ENCODE measurements at regions not wholly inside any gene's neighbourhood (a gene's known extent, or its start where the extent isn't known, plus 50 kb on each side); places are given as distances from the start of the nearest gene placed in this dataset.

DNA sequence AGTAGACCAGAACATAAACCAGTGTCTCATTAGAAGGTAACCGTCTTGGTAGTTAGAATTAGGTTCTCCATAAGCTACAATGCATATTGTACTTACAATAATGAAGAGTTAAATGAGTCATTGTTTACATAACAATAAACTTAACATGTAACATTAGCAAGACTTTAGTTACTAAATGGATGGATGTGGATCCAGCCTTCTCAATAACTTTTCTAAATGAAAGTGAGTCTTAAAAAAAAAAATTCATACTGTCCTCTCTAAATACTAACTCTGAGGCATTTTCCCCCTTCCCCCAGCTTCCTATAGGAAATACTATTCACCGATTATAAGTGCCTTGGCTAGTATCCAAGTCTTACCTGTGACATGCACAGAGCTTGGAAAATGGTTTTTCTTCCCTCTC is 155.3 kb downstream of the CYB561 start:
- Histone ChIP-seq H3K27ac (ENCODE audit: low read depth in 2 of 2, low read length in 1 of 2) (peak overlapping the region in 1 of 2 experiments; percentile 89; a peak in 2 of 4 replicates), H3K79me2 (ENCODE audit: insufficient read depth) (peaks cover 52% of the 10 kb centered on the region), H3K9ac (no peak overlapping the region), H3F3A (replicated peaks; ENCODE audit: insufficient read depth) (peaks cover 51% of the 10 kb centered on the region), H2AFZ (ENCODE audit: low read depth) (no peak overlapping the region), H3K27me3 (ENCODE audit: insufficient read depth) (no peaks in the 10 kb centered on the region), H3K4me2 (no peak overlapping the region), H3K36me3 (replicated peaks in 1 of 2; ENCODE audit: control insufficient read depth in 1 of 2, insufficient read depth in 2 of 2, low read length in 1 of 2) (peaks cover 28 to 67% of the 10 kb centered on the region in 2 experiments), H3K9me3 (peaks cover 18% of the 10 kb centered on the region), H3K4me1 (ENCODE audit: control insufficient read depth in 1 of 2, insufficient read depth in 2 of 2, low read depth in 1 of 2, low read length in 1 of 2) (peaks cover 10 to 23% of the 10 kb centered on the region in 2 experiments; a peak in 3 of 4 replicates), H3K9me2 (no peaks in the 10 kb centered on the region), H4K20me1 (ENCODE audit: insufficient read depth) (no peaks in the 10 kb centered on the region), H3K4me3 (ENCODE audit: low read depth in 2 of 2, low read length in 1 of 2) (no peak overlapping the region)
- DNase-seq: no peak
- peak; percentile 24; the same call in 1 of the 2 replicates for TF ChIP-seq NFIC (IDR thresholded peaks at IDR 0.05; ENCODE audit: borderline replicate concordance)
- no peak for TF ChIP-seq FOXM1 (IDR thresholded peaks at IDR 0.05; ENCODE audit: low read depth)
- 82% methylated on average over 2 of the region's 2 CpGs for WGBS (ENCODE audit: low lambda C conversion rate)
- ChIA-PET POLR2A (no interaction called here), CTCF (interaction anchor here (1.3 kb wide), 1 partner anchor 14 kb away, joined by 4 read pairs; no protein-coding TSS in a partner anchor)

- Histone ChIP-seq H3K27ac (ENCODE audit: low read depth in 2 of 2, low read length in 1 of 2) (peak overlapping the region; percentile 73 to 89; a peak in 3 of 4 replicates), H2AFZ (ENCODE audit: low read depth) (no peak overlapping the region), H3K9me3 (peaks cover 18% of the 10 kb centered on the region), H3F3A (replicated peaks; ENCODE audit: insufficient read depth) (peaks cover 51% of the 10 kb centered on the region), H3K4me3 (ENCODE audit: low read depth in 2 of 2, low read length in 1 of 2) (no peak overlapping the region), H3K27me3 (ENCODE audit: insufficient read depth) (no peaks in the 10 kb centered on the region), H3K9ac (no peak overlapping the region), H3K9me2 (no peaks in the 10 kb centered on the region), H3K4me2 (no peak overlapping the region), H3K79me2 (ENCODE audit: insufficient read depth) (peaks cover 55% of the 10 kb centered on the region), H3K36me3 (replicated peaks in 1 of 2; ENCODE audit: control insufficient read depth in 1 of 2, insufficient read depth in 2 of 2, low read length in 1 of 2) (peaks cover 23 to 67% of the 10 kb centered on the region in 2 experiments), H4K20me1 (ENCODE audit: insufficient read depth) (no peaks in the 10 kb centered on the region), H3K4me1 (ENCODE audit: control insufficient read depth in 1 of 2, insufficient read depth in 2 of 2, low read depth in 1 of 2, low read length in 1 of 2) (peaks cover 10 to 23% of the 10 kb centered on the region in 2 experiments; a peak in 3 of 4 replicates)
- DNase-seq: no peak
- CTCF ChIA-PET: interaction anchor here (1.3 kb wide), 1 partner anchor 15 kb away, joined by 4 read pairs; no protein-coding TSS in a partner anchor
- WGBS (ENCODE audit: low lambda C conversion rate): 58% methylated on average over 1 of the region's 1 CpG
- TF ChIP-seq FOXJ3 (CRISPR knock-in tag; IDR thresholded peaks at IDR 0.05): no peak
- TF ChIP-seq TEAD4 (IDR thresholded peaks at IDR 0.05; ENCODE audit: borderline replicate concordance, insufficient read depth): no peak
- no peak for TF ChIP-seq EZH2phosphoT487 (IDR thresholded peaks at IDR 0.05; ENCODE audit: borderline replicate concordance, low read depth)
- no peak for TF ChIP-seq TCF12 (IDR thresholded peaks at IDR 0.05)
- TF ChIP-seq NRF1 (IDR thresholded peaks at IDR 0.05; ENCODE audit: low read depth, low read length): no peak
- TF ChIP-seq, protein P1, sequence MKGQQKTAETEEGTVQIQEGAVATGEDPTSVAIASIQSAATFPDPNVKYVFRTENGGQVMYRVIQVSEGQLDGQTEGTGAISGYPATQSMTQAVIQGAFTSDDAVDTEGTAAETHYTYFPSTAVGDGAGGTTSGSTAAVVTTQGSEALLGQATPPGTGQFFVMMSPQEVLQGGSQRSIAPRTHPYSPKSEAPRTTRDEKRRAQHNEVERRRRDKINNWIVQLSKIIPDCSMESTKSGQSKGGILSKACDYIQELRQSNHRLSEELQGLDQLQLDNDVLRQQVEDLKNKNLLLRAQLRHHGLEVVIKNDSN (IDR thresholded peaks at IDR 0.05; ENCODE audit: borderline replicate concordance, low read depth): no peak
- no peak for TF ChIP-seq NFIC (IDR thresholded peaks at IDR 0.05; ENCODE audit: borderline replicate concordance)
- TF ChIP-seq, protein P2, sequence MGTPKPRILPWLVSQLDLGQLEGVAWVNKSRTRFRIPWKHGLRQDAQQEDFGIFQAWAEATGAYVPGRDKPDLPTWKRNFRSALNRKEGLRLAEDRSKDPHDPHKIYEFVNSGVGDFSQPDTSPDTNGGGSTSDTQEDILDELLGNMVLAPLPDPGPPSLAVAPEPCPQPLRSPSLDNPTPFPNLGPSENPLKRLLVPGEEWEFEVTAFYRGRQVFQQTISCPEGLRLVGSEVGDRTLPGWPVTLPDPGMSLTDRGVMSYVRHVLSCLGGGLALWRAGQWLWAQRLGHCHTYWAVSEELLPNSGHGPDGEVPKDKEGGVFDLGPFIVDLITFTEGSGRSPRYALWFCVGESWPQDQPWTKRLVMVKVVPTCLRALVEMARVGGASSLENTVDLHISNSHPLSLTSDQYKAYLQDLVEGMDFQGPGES (IDR thresholded peaks at IDR 0.05; ENCODE audit: low read depth, low read length): no peak
- no peak for TF ChIP-seq REST (IDR thresholded peaks at IDR 0.05; ENCODE audit: low read depth, low read length)
- no peak for TF ChIP-seq RCOR1 (IDR thresholded peaks at IDR 0.05; ENCODE audit: low read length)
- TF ChIP-seq RXRA (IDR thresholded peaks at IDR 0.05; ENCODE audit: borderline replicate concordance, low read depth): no peak
- no peak for TF ChIP-seq MXI1 (IDR thresholded peaks at IDR 0.05; ENCODE audit: low read depth, low read length)
- no peak for TF ChIP-seq GABPA (IDR thresholded peaks at IDR 0.05; ENCODE audit: low read depth)
- POLR2A ChIA-PET: no interaction called here
These were observed 154.8 kb downstream of the CYB561 start for GRCh38 chr17:63291258-63291657.
